CD4-positive, alpha-beta T cell treated with Interleukin-1 beta for 1 hour (primary cell): ENCODE measurements at regions not wholly inside any gene's neighbourhood (a gene's known extent, or its start where the extent isn't known, plus 50 kb on each side); places are given as distances from the start of the nearest gene placed in this dataset.

Experiments used
- DNase-seq, 2 donors: peaks; one replicate each; pipeline ENCODE4 v3.0.0-alpha.2; 2020 to 2022

DNA sequence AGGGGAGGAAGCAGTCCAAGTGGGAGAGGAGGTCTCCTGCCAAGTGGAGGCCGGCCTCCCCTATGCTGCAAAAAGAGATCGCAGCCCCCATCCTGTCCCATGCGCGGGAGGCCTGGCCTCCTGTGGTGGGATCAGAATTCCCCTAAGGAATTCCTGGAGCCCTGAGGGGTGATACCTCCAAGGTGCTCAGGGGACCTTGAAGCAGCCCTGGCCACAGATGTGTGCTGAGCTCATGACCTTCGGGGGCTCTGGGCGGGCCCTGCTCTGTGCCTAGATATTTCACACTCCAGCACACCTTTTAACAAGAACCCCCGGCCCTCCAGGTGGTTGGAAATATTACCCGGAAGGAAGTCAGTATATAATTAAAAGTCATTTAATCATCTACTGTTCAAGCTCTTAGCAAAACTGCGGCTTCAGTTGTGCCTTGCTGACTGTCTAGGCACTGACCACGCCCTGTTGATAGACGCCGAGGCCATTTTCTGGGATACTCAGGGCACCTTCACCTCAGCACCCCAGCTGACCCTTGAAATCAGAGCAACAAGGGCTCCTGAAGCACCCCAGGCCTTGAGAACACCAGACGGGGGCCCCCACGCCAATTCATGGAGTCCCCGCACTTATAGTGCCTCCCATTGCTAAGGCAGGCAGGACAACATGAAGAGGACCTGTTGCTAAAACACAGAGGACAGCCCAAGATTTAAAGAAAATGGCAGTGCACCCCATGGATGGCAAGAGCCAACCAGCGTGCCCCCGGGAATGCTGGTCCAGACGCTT, 119.1 kb downstream of the NDUFA10 start:
- DNase-seq: no peak

DNA sequence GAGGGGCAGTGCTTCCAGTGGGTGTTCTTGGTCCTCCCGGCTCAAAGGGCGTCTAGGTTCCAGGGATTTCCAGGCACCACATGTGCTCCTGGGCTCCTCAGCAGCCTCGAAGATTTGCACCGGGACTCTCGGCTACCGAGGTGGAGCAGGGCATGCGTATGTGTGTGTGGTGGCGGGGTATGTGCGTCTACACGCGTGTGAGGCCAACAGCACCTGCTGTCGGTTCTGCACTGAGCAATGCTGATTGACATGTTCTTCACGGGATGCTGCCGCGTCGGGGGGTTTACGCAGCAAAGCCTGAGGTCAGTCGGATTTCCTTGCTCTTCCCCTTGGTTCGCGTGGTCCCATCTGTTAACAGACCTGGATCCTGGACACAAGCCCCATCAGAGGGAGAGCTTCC, 119.8 kb downstream of the NDUFA10 start:
- no peak for DNase-seq

DNA sequence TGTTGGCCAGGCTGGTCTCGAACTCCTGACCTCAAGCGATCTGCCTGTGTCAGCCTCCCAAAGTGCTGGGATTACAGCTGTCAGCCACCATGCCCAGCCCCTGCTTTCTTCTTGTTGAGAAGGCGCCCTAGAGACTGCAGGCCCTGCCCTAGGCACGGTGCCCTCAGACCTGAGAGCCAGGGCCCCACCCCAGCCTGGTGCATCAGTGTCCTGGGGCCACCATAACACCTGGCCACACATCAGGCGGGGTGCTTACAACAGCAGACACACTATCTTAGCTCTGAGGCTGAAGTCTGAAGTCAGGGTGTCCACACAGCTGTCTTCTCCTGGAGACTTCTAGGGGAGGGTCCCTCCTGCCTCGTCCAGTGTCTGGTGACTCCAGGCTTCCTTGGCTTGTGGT, 120.6 kb downstream of the NDUFA10 start:
- no peak for DNase-seq

DNA sequence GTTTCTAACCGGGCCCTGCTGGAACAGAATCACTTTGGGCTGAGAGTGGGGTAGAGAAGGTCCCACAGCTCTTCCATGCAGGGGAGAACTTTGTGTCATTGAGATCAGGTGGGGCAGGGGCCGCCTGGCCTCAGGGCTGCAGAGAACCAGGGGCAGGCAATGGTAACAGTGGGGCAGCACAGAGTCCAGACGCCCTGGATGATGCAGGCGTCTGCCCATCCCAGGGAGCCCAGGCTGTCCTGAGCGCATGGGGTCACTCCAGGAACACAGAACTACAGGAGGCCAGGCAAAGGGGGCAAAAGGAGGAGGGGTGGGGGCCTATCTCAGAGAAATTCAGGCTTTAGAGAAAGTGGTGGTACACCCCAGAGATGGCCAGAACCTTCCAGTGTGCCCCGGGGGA, 121.3 kb downstream of the NDUFA10 start:
- no peak for DNase-seq

DNA sequence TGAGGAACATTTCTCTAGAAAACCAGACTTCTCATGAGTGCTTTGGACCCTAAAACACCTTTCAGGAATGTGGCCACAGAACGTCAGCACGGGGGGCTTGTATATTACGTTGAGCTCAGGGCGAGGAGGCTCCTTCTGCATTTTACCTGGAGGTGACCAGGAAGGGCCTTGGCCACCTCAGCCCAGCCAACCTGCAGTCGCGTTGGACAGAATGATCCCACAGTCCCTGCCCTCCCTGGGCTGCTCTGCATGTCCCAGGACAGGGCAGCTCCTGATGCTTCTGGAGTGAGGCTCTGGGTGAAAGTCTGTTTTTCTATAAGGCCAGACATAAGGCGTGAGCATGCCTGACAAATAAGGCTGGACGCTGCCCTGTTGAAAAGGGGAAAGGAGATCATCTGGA, 121.9 kb downstream of the NDUFA10 start:
- no peak for DNase-seq

DNA sequence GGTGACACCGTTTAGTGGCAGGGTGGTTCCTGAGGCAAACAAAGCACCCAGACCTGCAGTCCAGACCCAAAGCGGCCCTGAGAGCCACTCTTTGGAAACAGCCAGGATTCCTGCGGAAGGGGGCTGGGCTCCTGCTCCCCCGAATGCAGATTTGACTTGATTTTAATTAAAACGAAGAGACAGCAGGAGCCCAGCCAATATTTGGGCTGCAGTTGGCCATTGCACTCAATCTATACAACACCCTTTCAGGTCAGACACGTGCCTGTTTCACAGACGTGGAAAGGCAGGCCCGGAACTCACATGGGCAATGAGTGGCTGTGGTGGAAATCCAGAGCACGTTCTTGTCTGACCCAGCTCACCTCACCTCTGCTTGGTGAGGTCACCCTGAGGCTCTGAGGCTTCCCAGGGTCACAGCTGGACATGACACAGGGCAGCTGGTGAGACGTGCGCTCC, 122.4 kb downstream of the NDUFA10 start:
- DNase-seq: no peak

DNA sequence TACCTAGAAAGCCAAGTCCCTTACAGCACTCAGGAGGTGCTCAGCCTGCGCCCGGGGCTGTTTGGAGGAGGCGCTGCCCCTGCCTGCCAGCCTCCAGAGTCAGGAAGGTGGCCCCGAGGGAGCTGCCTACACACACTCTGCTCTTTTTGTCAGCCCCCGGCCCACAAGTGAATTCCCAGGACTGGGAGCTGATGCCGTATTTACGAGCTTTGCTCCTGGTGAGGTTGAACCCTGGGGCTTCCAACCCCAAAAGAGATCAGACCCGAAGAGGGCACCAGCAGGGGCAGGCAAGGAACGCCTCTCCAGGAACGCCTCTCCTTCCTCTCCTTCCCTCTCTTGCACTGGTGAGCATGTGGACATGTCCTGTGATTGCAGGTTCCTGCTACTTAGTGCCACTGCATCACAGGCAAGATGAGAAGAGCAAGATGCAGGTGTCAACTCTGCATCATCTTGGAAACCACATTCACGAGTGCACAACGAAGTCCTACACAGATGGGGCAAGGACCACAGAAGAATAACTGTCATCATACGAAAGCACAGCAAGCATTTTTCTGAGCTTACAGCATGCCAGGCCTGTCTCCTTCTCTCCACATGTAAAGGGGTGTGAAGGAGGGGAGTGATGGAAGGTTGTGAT, 126.7 kb downstream of the NDUFA10 start:
- DNase-seq: no peak

DNA sequence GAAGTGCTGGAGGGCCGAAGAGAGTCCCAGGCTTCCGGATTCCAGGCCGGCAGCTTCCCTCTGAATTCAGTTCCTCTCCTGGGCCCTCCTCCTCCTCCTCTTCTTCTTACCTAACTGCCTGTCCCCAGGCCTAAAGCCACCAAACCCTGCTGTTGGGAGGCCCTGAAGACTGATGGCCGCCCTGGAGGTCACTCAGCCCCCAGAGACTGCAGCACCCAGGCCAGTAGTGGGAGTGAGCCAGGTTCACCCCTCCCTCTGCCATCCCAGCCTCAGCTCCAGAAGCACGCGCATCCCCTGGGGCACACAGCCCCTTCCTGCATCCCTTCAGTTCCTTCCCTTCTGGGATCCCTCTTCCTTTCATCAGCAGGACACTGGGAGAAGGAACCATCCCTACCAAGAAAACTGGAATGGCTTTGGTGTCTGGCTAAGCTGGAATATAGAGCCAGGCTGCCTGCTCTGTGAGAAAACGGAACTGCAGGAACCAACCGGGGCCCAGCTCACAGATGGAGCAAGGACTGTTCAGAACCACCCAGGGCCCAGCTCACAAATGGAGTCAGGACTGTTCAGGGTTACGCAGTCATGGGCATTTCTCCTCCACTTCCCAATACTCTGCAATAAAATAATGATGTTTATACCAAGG, 127.4 kb downstream of the NDUFA10 start:
- DNase-seq: no peak

DNA sequence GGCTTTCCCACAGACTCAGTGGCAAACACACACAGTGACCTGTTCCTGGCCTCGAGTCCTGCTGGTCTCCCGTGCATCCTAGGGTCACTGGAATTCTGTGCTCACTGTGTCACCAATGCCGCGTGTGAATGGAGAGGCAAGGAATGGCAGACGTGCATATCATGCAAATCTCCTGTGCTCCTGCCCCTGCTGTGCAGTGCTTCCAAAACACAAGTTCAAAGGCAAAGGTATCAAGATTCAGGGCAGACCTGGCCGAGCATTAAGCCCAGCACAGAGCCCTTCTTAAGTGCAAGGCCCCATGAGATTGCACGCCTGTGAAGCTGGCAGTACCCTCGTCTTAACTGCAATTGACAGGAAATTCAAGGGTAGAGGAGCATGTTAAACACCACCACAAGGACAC, 129.1 kb downstream of the NDUFA10 start:
- no peak for DNase-seq

DNA sequence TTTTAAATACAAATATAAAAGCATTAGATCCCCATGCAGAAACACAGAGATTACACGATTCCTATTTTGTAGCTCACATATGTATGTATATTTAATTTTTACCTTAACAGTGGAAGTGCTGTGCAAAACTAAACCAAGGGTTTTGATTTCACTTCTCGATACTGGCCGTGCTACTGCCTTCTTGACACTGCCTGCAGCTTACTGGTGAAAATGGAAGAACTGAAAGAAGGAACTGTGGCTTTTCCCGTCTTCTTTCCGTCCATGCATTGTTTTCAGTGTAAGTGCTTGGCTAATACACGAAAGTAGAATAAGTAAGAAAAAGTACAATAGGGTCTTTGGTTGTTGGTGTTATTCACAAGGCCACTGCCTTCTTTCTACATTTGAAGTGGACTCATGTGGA, 129.5 kb downstream of the NDUFA10 start:
- DNase-seq: no peak

DNA sequence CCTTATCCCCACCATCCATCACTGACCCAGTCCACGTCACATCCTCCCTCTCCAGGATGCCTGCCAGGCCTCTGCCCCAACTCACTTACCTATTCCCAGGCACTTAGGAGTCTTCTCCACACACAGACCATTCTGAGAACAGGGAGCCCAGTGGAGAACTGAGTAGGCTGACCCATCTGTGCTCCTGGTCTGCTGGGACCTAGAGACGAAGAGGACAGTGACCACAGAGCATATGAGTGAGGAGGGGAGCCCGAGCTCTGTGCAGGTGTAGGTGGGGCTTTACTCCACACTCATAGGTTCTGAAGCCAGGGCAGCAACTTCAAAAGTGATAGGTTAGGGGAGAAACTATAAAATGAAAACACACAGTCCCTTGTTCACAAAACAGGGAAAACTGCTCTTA, 130.0 kb downstream of the NDUFA10 start:
- no peak for DNase-seq

DNA sequence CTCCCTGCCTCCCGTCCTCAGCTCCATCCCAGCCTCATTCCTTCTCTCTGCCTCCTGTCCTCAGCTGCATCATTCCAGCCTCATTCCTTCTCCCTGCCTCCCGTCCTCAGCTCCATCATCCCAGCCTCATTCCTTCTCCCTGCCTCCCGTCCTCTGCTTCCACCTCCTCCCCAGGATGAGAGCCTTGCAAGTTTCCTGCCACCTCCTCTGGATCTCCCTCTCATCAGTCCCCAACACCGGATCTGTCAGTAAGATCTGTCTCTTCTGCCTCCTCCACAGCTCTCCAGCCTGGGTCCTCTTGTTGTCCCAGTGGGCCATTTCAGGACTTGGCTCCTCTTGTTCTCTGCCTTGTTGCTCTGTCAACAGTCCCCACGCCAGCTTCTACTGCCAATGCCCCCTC, 130.9 kb downstream of the NDUFA10 start:
- DNase-seq: no peak

DNA sequence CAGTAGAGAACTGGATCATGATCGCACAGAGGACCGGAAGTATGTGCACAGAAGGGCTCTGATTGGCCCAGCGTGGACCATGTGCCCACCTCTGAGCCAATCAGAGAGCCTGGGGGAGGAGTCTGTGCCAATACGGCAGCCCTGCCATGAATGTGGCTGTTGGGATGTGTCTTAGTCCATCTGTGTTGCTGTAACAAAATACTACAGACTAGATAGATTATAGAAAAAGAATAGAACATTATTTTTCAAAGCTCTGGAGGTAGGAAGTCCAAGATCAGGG, 132.0 kb downstream of the NDUFA10 start:
- no peak for DNase-seq

DNA sequence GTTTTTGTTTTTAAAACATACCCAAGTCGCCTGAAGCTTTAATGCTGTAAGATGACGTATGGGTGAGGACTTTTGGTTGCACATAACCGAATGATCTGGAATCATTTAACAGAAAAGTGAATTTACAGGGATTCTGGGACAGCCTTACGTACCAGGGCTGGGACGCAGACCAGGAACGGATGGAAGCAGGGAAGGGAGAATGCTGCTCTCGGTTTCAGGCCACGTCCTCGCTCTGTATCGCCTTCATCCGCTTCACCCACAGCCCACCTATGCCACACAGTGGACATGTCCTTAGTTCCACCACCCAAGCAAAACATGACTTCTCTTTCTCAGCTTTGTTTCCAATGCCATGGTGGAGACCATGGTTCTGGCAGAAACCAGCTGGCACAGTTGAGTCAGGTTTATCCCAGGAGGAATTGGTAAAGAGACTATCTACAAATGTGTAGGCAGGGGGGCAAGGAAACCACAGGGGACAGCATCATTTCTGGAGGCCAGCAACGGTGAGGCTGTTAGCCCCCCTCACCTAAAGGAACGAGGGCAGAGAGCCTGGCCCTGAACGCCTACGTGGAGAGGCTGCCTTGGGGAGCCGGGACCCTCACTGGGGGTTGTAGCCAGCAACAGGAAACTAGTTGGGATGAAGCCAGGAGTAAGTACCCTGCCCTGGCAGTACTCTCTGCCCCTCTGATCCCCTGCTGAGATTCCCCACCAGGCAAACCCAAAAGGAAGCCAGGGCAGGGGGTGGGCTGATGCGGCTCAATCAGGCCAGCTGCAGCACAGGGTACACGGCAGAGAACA, 132.5 kb downstream of the NDUFA10 start:
- DNase-seq: no peak

DNA sequence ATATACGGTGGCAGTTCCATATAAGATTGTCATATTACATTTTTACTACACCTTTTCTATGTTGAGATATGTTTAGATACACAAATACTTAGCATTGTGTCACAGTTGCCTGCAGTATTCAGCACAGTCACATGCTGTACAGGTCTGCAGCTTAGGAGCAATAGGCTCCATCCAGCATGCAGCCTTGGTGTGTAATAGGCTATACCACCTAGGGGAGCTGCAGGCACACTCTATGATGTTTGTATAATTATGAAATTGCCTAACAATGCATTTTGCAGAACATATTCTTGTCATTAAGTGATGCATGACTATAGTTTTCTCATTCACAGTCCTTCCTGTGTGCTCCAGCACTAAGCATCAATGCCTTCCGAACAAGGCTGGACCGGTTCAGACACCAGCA, 133.4 kb downstream of the NDUFA10 start:
- no peak for DNase-seq

DNA sequence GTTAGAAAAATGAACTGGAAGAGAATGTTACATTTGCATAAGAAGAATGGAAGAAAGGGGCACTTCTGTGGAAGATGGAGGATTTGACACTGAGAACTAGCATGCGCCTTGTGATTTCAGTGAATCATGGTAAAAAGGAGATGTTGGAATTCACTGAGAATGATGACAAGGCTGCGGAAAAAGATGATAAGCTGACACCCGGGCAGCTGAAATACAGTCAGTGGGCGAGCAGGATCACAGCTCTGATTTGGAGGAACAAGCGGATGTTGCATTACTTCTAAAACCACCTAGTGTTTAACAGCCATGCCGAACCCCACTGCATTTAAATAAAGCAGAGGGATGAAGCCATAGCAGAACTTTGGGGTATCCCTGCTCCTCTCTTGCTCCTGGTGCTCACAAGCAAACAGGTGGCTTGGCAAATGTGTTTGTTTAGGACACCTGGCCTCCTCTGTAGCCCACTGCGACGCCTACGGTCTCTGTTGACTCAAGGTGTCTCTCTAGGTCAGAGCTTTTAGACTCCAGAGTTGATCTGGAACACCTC, 134.9 kb downstream of the NDUFA10 start:
- no peak for DNase-seq

DNA sequence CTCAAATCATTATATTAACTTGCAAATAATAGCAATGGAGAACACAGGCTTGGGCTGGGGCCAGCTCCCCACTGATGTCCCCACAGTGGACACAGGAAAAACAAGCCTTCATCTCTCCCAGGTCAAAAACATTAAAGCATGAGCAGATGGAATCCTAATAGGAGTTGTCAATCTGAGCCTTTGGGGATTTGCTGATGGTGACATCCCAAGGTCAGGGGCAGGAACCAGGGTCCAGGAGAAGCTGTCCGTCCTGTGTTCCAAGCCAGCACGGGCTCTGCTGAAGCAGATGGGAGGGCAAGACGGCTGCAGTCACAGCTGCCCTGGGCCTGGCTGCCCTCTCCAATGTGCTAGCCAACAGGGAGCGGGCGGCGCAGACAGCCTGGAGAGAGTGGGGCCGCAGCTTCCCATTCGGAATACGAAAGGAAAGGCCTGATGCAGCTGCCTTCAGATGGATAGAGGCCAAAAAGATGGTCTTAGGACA, 135.5 kb downstream of the NDUFA10 start:
- no peak for DNase-seq

DNA sequence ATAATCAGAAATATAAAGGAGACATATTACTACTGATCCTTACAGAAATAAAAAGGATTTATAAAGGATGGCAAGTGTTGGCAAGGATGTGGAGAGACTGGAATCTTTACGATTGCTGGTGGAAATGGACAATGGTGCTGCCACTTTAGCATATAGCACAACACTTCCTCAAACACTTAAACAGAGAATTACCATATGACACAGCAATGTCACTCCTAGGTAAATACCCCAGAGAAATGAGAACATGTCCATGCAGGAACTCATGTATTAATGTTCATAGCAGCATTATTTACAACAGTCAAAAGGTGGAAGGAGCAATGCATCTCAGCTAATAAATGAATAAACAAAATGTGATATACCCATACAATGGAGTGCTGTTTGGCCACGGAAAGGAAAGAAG, 137.5 kb downstream of the NDUFA10 start:
- no peak for DNase-seq

DNA sequence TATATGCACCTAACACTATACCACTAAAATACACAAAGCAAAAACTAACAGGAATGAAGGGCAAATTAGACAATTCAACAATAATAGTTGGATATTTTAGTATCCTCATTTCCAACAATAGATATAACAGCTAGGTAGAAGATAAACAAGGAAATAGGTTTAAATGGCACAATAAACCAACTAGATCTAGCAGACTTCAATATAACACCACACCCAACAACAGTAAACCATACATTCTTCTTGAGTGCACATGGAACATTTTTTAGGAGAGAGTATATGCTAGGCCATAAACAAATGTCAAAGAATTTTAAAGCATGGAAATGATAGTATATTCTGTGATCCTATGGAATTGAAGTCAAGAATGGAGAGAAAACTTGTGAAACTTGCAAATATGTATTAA, 138.4 kb downstream of the NDUFA10 start:
- no peak for DNase-seq

DNA sequence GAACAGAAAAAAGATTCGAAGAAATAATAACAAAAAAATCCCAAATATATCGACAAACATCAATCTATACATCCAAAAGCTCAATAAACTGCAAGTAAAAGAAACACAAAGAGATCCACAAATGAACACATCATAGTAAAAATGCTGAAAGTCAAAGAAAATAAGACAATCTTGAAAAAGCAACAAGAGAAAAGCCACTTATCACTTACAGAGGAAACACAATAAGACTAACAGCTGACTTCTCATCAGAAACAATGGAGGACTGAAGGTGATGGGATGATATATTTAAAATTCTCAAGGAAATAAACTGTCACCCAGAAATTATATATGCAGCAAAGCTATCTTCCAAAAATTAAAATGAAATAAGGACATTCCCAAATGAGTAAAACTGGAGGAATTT, 140.3 kb downstream of the NDUFA10 start:
- DNase-seq: no peak

DNA sequence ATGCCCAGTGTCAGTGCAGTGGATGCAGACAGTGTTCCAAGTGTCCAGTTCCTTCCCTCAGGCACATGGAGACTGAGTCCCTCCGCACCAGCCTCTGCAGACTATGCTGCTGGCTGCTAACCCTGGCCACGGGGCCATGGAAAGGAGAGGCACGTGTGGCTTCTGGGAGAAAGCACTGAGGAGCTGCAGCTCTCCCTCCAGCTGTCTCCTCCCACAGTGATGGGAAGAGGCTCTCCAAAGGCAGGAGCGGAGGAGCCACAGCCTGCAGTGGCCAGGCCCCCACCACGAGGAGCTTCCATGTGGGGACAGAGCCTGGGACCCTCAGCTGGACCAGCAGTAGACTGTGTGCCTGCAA, 141.1 kb downstream of the NDUFA10 start:
- DNase-seq: no peak

DNA sequence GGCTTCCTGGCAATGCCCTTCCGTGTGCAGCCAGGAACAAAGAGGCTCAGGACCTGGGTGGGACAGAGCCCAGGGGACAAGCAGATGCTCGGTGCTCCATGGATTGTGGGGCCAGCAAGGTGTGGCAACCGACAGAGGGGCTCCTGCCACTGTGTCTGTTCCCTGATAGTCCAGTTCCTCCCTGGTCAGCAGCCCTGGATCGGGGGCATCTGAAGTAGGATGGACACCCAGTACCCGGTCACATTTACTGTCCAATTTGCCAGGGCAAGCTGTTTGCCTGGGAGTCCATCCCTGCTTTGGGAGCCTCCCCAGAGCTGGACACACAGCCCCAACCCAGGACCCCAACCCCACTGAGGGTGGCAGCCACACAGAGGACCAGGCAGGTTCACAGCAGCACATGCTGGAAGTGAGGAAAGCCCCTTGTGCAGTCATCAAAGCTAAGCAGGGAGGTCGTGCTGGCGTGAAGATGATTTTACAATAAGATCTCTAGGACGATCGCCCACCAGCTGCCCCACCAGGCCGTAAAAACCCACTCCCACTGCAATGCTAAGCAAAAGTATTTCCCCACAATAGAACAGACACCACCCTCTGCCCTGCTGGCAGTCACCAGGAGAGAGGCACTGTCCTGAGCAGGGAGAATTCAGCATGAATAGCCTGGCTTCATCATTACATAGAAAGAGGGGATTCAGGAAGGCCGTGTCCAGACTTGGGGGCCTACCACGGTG, 141.7 kb downstream of the NDUFA10 start:
- DNase-seq: no peak

DNA sequence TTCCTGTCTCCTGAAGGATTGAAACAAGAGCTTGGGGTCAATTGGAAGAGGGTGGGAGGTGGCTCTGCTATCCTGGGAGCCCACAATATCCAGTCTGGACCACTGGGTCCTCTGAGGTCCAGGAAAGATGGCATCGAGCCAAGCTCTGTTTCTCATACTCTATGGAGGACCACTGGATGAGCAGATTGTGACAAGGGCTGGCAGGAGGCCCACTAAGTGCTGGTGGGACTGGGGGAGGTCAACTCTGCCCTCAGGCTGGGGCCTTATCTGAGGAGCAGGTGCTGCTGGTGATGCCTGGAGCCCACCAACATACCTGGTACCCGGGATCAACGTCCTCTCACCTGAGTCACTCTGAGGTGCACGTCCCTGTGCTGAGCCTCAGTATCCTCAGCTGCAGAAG, 142.4 kb downstream of the NDUFA10 start:
- no peak for DNase-seq
